GM10266 (cell line): ENCODE measurements at regions not wholly inside any gene's neighbourhood (a gene's known extent, or its start where the extent isn't known, plus 50 kb on each side); places are given as distances from the start of the nearest gene placed in this dataset.
"Not testable (repeated sequence)": the region's sequence is repeated elsewhere in the genome, so short reads cannot be mapped to it uniquely, and the experiment has no call there.

ENCODE experiments used
- DNase-seq: peaks from one replicate; pipeline ENCODE4 v3.0.0; 2012; ENCODE audit errors: extremely low spot score
- TF ChIP-seq, protein P1 (sequence below): IDR thresholded peaks from 2 replicates; pipeline ENCODE4 v1.5.1; 2012; ENCODE audit warnings: mild to moderate bottlenecking, low read depth; ENCODE audit not compliant: control insufficient read depth, insufficient read depth; ENCODE audit errors: missing control alignments

DNA sequence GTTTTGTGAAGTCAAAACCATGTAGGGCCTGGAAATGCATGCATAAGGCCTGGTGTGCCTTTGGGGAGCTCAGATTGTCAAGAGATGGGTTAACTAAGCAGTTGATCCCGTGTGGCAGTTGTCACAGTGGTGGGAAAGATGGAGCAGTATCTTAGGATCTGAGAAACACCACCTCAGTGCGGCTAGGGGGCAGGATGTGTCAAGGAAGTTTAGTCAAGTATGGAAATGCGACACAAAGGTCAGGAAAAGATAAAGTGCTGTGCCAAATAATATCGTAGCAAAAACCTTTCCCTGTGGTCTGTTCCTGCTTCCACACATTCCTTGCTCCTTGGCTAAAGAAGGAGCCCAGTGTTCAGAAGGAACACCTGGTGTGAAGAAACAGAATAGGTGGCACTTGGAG lies 396.4 kb downstream of the EDEM1 start:
- TF ChIP-seq, protein P1, sequence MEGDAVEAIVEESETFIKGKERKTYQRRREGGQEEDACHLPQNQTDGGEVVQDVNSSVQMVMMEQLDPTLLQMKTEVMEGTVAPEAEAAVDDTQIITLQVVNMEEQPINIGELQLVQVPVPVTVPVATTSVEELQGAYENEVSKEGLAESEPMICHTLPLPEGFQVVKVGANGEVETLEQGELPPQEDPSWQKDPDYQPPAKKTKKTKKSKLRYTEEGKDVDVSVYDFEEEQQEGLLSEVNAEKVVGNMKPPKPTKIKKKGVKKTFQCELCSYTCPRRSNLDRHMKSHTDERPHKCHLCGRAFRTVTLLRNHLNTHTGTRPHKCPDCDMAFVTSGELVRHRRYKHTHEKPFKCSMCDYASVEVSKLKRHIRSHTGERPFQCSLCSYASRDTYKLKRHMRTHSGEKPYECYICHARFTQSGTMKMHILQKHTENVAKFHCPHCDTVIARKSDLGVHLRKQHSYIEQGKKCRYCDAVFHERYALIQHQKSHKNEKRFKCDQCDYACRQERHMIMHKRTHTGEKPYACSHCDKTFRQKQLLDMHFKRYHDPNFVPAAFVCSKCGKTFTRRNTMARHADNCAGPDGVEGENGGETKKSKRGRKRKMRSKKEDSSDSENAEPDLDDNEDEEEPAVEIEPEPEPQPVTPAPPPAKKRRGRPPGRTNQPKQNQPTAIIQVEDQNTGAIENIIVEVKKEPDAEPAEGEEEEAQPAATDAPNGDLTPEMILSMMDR, result no peak
- DNase-seq, result no peak

DNA sequence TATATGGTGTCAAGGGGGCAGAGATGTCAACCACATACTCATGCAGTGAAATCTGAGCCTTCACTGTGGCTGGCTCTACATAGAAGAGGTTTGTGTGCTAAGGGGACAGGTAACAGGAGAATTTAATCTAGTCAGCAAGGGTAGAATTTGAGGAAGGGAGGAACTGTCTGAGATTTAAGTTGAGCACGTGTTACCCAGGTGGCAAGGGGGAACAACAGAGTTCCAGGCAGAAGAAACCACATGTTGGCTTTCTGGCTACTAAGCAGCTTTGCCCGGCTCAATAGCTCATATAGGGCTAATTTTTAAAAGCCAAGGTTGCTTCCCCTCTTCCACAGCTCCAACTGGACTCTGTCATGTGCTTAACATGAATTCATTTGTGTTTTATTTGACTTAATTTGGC lies 397.6 kb downstream of the EDEM1 start:
- DNase-seq, result no peak
- TF ChIP-seq, protein P1, result no peak

DNA sequence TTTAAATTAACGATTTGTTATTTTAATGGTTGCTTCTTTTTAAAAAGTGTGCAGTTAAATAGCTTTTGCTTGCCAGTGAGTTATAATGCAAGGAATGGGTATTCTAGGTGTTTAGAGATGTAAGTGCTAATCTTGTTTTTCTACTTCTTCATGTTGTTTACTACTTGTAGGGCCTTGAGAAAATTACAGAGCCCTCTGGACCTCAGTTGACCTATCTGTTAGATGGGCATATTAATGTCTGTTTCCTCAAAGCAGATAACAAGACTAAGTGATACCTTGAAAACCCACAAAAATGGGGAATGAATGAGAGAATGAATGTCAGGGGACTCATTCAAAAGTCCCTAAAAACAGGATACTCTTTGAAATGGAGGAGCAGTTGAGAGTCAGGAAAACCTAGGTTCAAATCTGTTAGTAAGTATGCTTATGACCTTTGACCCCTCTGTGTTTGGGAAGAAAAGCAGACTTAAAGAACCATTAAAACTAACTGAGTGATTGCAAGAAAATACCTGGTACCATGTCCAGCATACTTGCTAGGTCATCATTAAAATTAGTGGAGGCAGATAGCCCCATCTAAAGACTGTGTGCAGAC lies 419.5 kb downstream of the EDEM1 start:
- DNase-seq, result no peak
- TF ChIP-seq, protein P1, result no peak

DNA sequence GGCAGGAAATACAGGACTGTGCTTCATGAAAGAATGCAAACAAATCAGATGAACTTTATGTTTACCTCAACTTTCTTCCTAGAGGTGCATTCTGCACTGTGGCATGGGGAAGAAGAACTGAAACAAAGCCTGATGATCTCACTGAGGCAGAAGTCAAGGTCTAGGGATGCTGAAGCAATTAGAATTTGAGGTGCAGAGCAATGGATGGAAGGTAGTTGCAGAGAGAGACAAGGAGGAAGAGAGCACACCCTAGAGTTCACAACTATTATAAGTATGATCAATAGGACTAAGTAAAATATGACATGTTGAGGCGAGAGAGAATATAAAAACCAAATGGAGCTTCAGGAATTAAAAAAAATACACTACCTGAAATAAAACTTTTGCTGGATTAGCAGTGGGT lies 420.1 kb downstream of the EDEM1 start:
- TF ChIP-seq, protein P1, result no peak
- no peak for DNase-seq

DNA sequence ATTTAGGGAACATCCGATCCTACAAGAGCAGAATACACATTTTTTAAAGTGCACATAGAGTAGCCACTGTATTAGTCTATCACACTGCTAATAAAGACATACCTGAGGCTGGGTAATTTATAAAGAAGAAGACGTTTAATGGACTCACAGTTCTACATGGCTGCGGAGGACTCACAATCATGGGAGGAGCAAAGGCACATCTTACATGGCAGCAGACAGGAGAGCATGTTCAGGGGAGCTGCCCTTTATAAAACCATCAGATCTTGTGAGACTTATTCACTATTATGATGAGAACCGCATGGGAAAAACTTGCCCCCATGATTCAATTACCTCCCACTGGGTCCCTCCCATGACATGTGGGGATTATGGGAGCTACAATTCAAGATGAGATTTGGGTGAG lies 421.5 kb downstream of the EDEM1 start:
- DNase-seq, result not testable (repeated sequence)

DNA sequence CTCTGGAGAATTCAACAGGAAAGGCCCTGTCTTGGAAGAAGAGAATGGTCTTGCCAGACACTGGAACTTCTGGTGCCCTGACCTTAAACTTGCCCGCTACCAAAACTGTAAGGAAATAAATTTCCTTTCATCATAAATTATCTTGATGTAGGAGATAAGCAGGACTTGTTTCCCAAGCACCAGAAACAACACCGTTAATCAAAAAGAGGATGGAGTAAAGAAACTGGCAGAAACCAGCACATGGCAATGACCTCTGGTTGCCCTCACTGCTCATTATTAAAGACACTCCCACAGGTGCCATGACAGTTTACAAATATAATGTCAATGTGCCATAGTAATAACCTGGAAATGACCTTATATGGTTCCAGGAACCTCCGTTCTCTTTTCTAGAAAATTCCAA lies 426.1 kb downstream of the EDEM1 start:
- TF ChIP-seq, protein P1, result no peak
- DNase-seq, result no peak

DNA sequence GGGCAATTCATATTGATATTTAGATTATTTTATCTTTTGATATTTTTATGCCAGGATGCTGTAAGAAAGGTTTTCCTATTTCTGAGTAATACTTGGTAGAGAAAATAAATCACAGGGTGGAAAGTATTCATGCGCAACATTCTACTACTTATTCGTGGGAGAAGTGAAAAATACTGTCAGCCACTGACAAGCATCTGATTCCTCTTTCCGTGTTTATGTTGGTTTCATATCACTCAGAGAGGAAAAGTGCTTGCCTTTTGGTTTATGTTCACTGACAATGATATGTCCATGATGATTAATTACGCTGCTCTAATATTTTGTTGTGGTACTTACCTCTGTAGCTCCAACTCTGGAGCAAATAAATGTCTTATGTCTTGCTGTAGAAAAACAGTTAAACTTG lies 429.4 kb downstream of the EDEM1 start:
- TF ChIP-seq, protein P1, result no peak
- DNase-seq, result no peak

DNA sequence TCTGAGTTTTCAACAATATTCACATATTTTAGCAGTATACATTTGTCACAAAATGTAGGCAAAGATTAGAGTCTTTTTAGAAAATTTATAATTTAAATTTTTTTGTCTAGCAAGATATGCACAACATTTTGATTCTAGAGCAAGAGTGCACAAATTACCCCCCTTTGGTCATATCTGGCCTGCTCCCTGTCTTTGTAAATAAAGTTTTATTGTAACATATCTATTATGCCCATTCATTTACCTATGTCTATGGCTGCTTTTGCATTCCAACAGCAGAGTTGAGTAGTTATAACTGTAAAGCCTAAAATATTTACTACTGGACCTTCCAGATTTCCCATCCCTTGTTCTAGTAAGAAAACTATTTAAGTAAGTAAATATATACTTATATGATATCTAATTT lies 430.7 kb downstream of the EDEM1 start:
- DNase-seq, result no peak
- TF ChIP-seq, protein P1, result no peak
